Left colon (tissue), 2 donors: ENCODE measurements at regions not wholly inside any gene's neighbourhood (a gene's known extent, or its start where the extent isn't known, plus 50 kb on each side); places are given as distances from the start of the nearest gene placed in this dataset.
"Not testable (repeated sequence)": the region's sequence is repeated elsewhere in the genome, so short reads cannot be mapped to it uniquely, and the experiment has no call there.

ENCODE experiments used
- ATAC-seq: fragments of 200-7000 bp; cut with Tn5 transposase; one replicate; pipeline ENCODE4 v1.9.1; 2020; ENCODE audit warnings: mild to moderate bottlenecking, moderate library complexity
- DNase-seq, 2 donors: peaks; one replicate each; pipeline ENCODE4 v3.0.0-alpha.2; 2020
- intact Hi-C, 2 donors: fragments of 100-400 bp; cut with DNase I in 1 of 2; cut with micrococcal nuclease in 1 of 2; formaldehyde crosslinking; loops; one replicate each; pipeline versions ENCODE4 v1.11.2 to v1.14.0; 2022; cut with DNase I, micrococcal nuclease
- donor health status: DM: no; HTN: no; CAD: no.
- donor health status: DM: yes; HTN: yes; CAD: no.

GRCh38 chr2:210946395-210946794, 390.0 kb downstream of the CPS1 start:
- intact Hi-C loops: no loop called here
- DNase-seq (no peak), ATAC-seq (no peak)

- DNase-seq, ATAC-seq, intact Hi-C loops: not testable (repeated sequence)
Measured at GRCh38 chr2:210950434-210951060, 394.1 kb downstream of the CPS1 start.

- ATAC-seq (no peak), DNase-seq (no peak)
- intact Hi-C loops: no loop called here
Measured at GRCh38 chr2:210954386-210954907, 398.0 kb downstream of the CPS1 start.

- intact Hi-C loops: no loop called here
- no peak for ATAC-seq
- DNase-seq: no peak
Measured at GRCh38 chr2:210955591-210955990, 399.2 kb downstream of the CPS1 start.

- no peak for ATAC-seq
- DNase-seq: no peak
- intact Hi-C loops: no loop called here
Measured at GRCh38 chr2:210956101-210956500, 399.7 kb downstream of the CPS1 start.

GRCh38 chr2:210961249-210961648, 404.9 kb downstream of the CPS1 start:
- intact Hi-C loops: no loop called here

GRCh38 chr2:210963386-210963785, 407.0 kb downstream of the CPS1 start:
- intact Hi-C loops: no loop called here
- DNase-seq (no peak), ATAC-seq (no peak)

More at GRCh38 chr2:210961249-210961648, 404.9 kb downstream of the CPS1 start:
- DNase-seq: no peak
- no peak for ATAC-seq

- no peak for ATAC-seq
- DNase-seq: no peak
- intact Hi-C loops: no loop called here
Measured at GRCh38 chr2:210964141-210964764, 407.9 kb downstream of the CPS1 start.

- intact Hi-C loops: no loop called here
- no peak for DNase-seq
Measured at GRCh38 chr2:210965472-210965871, 409.1 kb downstream of the CPS1 start.

GRCh38 chr2:210966330-210966729, 409.9 kb downstream of the CPS1 start:
- ATAC-seq (no peak), DNase-seq (no peak)
- intact Hi-C loops: no loop called here

More at GRCh38 chr2:210965472-210965871, 409.1 kb downstream of the CPS1 start:
- no peak for ATAC-seq

GRCh38 chr2:210971431-210971830, 415.0 kb downstream of the CPS1 start:
- ATAC-seq (no peak), DNase-seq (no peak)
- intact Hi-C loops: no loop called here

GRCh38 chr2:210986806-210987205, 430.4 kb downstream of the CPS1 start:
- DNase-seq, intact Hi-C loops, ATAC-seq: not testable (repeated sequence)

GRCh38 chr2:210991107-210991506, 434.7 kb downstream of the CPS1 start:
- DNase-seq: no peak
- no peak for ATAC-seq
- intact Hi-C loops: no loop called here

GRCh38 chr2:210994104-210994503, 437.7 kb downstream of the CPS1 start:
- DNase-seq (no peak), ATAC-seq (no peak)
- intact Hi-C loops: no loop called here

GRCh38 chr2:210997373-210997772, 441.0 kb downstream of the CPS1 start:
- intact Hi-C loops: no loop called here
- DNase-seq (no peak), ATAC-seq (no peak)

GRCh38 chr2:210998334-210998733, 441.9 kb downstream of the CPS1 start:
- intact Hi-C loops: no loop called here
- DNase-seq: no peak
- ATAC-seq: no peak

- intact Hi-C loops: no loop called here
- ATAC-seq (peak; percentile 18), DNase-seq (no peak)
Measured at GRCh38 chr2:211014376-211014775, 458.0 kb downstream of the CPS1 start.

GRCh38 chr2:211014906-211015305, 458.5 kb downstream of the CPS1 start:
- intact Hi-C loops: no loop called here
- ATAC-seq: no peak

GRCh38 chr2:211025089-211025488, 468.7 kb downstream of the CPS1 start:
- DNase-seq, ATAC-seq, intact Hi-C loops: not testable (repeated sequence)

More at GRCh38 chr2:211014906-211015305, 458.5 kb downstream of the CPS1 start:
- DNase-seq: no peak

GRCh38 chr2:211026109-211026508, 469.7 kb downstream of the CPS1 start:
- intact Hi-C loops: no loop called here
- ATAC-seq (no peak), DNase-seq (no peak)
